Esophagus (tissue), 2 donors: ENCODE measurements at regions not wholly inside any gene's neighbourhood (a gene's known extent, or its start where the extent isn't known, plus 50 kb on each side); places are given as distances from the start of the nearest gene placed in this dataset.

Source experiments
- H3K27ac ChIP-seq, 2 donors: one replicate each; pipeline ENCODE4 v1.5.1; 2013; ENCODE audit warnings: low read depth in 2 of 2, mild to moderate bottlenecking in 2 of 2, inconsistent platforms in 1 of 2, low read length in 1 of 2, moderate library complexity in 1 of 2
- H3K27me3 ChIP-seq, 2 donors: one replicate each; pipeline ENCODE4 v1.6.1; 2013; ENCODE audit warnings: low read length in 2 of 2, control low read depth in 1 of 2, mild to moderate bottlenecking in 1 of 2; ENCODE audit not compliant: insufficient read depth in 2 of 2, control insufficient read depth in 1 of 2
- H3K36me3 ChIP-seq, 2 donors: one replicate each; pipeline ENCODE4 v1.6.1; 2013; ENCODE audit warnings: low read length in 1 of 2; ENCODE audit not compliant: control insufficient read depth in 2 of 2, insufficient read depth in 2 of 2
- H3K4me1 ChIP-seq, 2 donors: one replicate each; pipeline ENCODE4 v1.6.1; 2013; ENCODE audit warnings: low read length in 1 of 2; ENCODE audit not compliant: control insufficient read depth in 2 of 2, insufficient read depth in 2 of 2
- H3K4me3 ChIP-seq, 2 donors: one replicate each; pipeline ENCODE4 v1.5.1; 2013; ENCODE audit warnings: low read length in 2 of 2, mild to moderate bottlenecking in 2 of 2, low read depth in 1 of 2, moderate library complexity in 1 of 2
- H3K9me3 ChIP-seq, 2 donors: one replicate each; pipeline ENCODE4 v1.6.1; 2013; ENCODE audit warnings: mild to moderate bottlenecking in 2 of 2, low read depth in 1 of 2, low read length in 1 of 2, moderate library complexity in 1 of 2; ENCODE audit not compliant: control insufficient read depth in 2 of 2, insufficient read depth in 1 of 2
- WGBS, 2 donors: extraction: QIAGEN DNeasy Blood & Tissue Kit; methylation state at CpG; one replicate each; pipeline ENCODE4 v1.1.7; 2013; 5-methylcytosine and 5-hydroxymethylcytosine counted together
- donor health status: healthy with polysubstance abuse.
- donor health status: Bipolar disorder and iron deficiency.

DNA sequence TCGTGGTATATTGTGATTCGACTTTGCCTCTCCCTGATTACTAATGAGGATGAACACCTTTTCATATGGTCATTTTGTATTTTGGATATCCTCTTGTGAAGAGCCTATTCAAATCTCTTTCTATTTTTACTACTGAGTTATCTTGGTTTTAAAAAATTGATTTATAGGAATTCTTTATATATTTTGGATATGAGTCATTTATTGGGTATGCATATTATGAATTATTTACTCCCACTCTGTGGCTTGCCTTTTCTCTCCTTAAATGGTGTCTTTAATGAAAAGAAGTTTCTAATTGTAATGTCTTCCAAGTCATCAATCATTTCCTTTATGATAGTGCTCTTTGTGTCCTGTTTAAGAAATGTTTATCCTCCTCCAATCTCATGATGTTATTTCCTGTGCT lies 191.5 kb upstream of the DPH6 start:
- H3K27me3 ChIP-seq = no peaks in the 10 kb centered on the region
- no peaks in the 10 kb centered on the region for H3K4me1 ChIP-seq
- 82 to 98% methylated on average over 2 of the region's 2 CpGs for WGBS, 2 donors
- no peaks in the 10 kb centered on the region for H3K9me3 ChIP-seq
- no peaks in the 10 kb centered on the region for H3K36me3 ChIP-seq
- H3K4me3 ChIP-seq = no peak overlapping the region
- no peak overlapping the region for H3K27ac ChIP-seq

DNA sequence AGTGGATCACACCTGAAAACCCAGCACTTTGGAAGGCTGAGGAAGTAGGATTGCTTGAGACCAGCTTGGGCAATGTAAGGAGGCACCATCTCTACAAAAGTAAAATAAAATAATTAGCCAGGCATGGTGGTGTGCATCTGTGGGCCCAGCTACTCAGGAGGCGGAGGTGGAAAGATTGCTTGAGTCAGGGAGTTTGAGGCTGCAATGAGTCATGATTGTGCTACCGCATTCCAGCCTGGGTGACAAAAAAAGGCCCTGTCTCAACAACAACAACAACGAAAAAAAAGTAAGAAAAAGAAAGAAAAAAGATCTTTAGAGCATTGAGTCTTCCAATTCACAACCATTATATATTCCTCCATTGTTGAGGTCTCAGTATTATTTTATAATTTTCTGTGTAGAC lies 192.4 kb upstream of the DPH6 start:
- Histone ChIP-seq H3K4me1 (no peaks in the 10 kb centered on the region), H3K9me3 (no peaks in the 10 kb centered on the region), H3K36me3 (no peaks in the 10 kb centered on the region), H3K27me3 (no peaks in the 10 kb centered on the region), H3K4me3 (no peak overlapping the region), H3K27ac (no peak overlapping the region)
- WGBS, 2 donors = 70 to 77% methylated on average over 3 of the region's 3 CpGs

GRCh38 chr15:35740761-35741160 lies 194.8 kb upstream of the DPH6 start:
- Histone ChIP-seq H3K9me3 (no peaks in the 10 kb centered on the region), H3K27ac (no peak overlapping the region), H3K36me3 (no peaks in the 10 kb centered on the region), H3K27me3 (no peaks in the 10 kb centered on the region), H3K4me3 (no peak overlapping the region), H3K4me1 (no peaks in the 10 kb centered on the region)

DNA sequence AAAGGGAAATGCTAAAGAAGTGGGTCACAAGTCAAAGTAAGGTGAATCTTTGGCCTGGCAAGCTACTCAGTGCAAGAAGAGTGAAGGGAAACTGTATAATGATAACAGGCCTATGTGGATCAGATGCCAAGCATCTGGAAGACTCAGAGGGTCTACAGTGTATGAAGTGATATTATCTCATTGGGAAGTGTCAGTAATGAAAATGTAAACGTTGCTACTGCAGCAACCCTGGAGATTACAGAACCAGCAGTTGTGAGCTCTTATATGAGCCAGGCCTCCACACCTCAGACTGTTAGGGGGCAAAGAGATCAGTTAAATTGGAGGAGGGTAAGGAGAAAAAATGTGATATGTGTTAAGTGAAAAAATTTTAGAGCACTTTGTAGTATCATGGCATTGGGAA lies 195.4 kb upstream of the DPH6 start:
- H3K27me3 ChIP-seq = no peaks in the 10 kb centered on the region
- no peak overlapping the region for H3K4me3 ChIP-seq
- H3K36me3 ChIP-seq = no peaks in the 10 kb centered on the region
- 50 to 68% methylated on average over 1 of the region's 1 CpG for WGBS, 2 donors
- no peak overlapping the region for H3K27ac ChIP-seq
- no peaks in the 10 kb centered on the region for H3K9me3 ChIP-seq
- H3K4me1 ChIP-seq = no peaks in the 10 kb centered on the region

GRCh38 chr15:35741881-35742280 lies 195.9 kb upstream of the DPH6 start:
- no peak overlapping the region for H3K27ac ChIP-seq
- no peak overlapping the region for H3K4me3 ChIP-seq
- no peaks in the 10 kb centered on the region for H3K4me1 ChIP-seq
- H3K9me3 ChIP-seq = no peaks in the 10 kb centered on the region
- no peaks in the 10 kb centered on the region for H3K36me3 ChIP-seq
- no peaks in the 10 kb centered on the region for H3K27me3 ChIP-seq

DNA sequence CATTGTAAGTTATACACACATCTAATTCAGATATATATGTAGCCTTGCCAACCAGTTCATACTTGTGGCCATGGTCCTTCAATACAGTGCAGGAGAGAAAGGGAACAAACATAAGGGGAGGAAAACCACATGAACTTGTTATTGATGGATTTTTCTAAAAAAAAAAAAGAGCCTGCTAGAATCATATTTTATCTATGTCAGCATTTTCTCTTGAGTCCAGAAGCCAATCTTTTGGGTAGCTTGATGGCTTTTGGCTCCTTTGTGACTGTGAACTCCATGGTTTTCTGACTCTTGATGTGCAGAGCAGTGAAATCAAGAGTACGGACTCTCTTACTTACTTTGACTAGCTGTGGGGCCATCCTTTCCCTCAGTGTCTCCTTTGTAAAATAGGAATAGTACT lies 197.4 kb upstream of the DPH6 start:
- 95 to 97% methylated on average over 1 of the region's 1 CpG for WGBS, 2 donors
- no peaks in the 10 kb centered on the region for H3K36me3 ChIP-seq

GRCh38 chr15:35746121-35746520 lies 200.2 kb upstream of the DPH6 start:
- no peaks in the 10 kb centered on the region for H3K36me3 ChIP-seq
- no peaks in the 10 kb centered on the region for H3K9me3 ChIP-seq
- H3K27ac ChIP-seq = no peak overlapping the region
- H3K4me1 ChIP-seq = no peaks in the 10 kb centered on the region
- no peak overlapping the region for H3K4me3 ChIP-seq
- H3K27me3 ChIP-seq = no peaks in the 10 kb centered on the region

More for the DNA sequence above, 197.4 kb upstream of the DPH6 start:
- Histone ChIP-seq H3K27me3 (no peaks in the 10 kb centered on the region), H3K4me3 (no peak overlapping the region), H3K4me1 (no peaks in the 10 kb centered on the region), H3K9me3 (no peaks in the 10 kb centered on the region), H3K27ac (no peak overlapping the region)

GRCh38 chr15:35748105-35748504 lies 202.1 kb upstream of the DPH6 start:
- H3K9me3 ChIP-seq = no peaks in the 10 kb centered on the region
- H3K27me3 ChIP-seq = no peaks in the 10 kb centered on the region
- no peak overlapping the region for H3K4me3 ChIP-seq
- 90 to 95% methylated on average over 5 of the region's 5 CpGs for WGBS, 2 donors
- H3K36me3 ChIP-seq = no peaks in the 10 kb centered on the region
- H3K4me1 ChIP-seq = no peaks in the 10 kb centered on the region
- no peak overlapping the region for H3K27ac ChIP-seq

GRCh38 chr15:35750051-35750450 lies 204.1 kb upstream of the DPH6 start:
- Histone ChIP-seq H3K36me3 (no peaks in the 10 kb centered on the region), H3K27me3 (no peaks in the 10 kb centered on the region), H3K9me3 (no peaks in the 10 kb centered on the region), H3K4me3 (no peak overlapping the region), H3K27ac (no peak overlapping the region), H3K4me1 (no peaks in the 10 kb centered on the region)

DNA sequence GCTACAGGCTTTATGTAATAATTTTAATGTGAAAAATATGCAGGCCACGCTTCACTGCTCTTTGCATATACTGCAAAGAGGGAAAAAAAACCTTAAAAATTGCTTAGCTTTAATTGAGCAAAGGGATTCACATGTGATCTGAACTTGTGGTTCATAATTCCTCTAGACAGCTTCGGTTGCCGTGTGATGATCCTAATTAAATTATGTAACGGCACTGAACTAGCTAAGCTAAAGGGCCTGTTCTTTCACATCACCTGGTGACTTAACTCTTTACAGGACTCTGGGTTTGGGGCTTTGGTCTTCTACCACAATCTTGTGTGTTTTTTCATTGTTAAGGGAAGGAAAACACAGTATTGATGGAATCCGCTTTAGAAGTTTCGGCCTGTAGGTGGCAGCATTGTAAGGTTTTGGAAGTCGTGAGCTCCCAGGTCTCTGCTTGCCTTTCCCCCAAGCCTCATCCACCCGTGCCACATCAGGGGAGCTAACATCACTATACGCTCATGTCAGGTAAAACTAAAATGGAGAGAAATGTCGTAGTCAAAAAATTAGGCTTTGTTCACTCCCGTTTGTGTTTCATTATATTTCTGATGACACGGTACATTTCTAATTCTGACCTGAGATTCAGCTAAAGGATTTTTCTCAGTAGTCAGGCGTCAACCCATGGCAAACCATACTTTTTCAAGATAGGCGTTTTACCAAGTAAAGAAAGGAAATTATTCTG lies 205.6 kb upstream of the DPH6 start:
- H3K9me3 ChIP-seq = no peaks in the 10 kb centered on the region
- H3K27me3 ChIP-seq = no peaks in the 10 kb centered on the region
- no peak overlapping the region for H3K27ac ChIP-seq
- no peaks in the 10 kb centered on the region for H3K4me1 ChIP-seq
- WGBS, 2 donors = 22 to 25% methylated on average over 14 of the region's 14 CpGs
- no peak overlapping the region for H3K4me3 ChIP-seq
- H3K36me3 ChIP-seq = no peaks in the 10 kb centered on the region
